HEK293 (cell line): ENCODE measurements at regions not wholly inside any gene's neighbourhood (a gene's known extent, or its start where the extent isn't known, plus 50 kb on each side); places are given as distances from the start of the nearest gene placed in this dataset.
A peak's percentile ranks its signal among the peaks of the same experiment; 100 is the strongest.

Experiments
- ZNF292 ChIP-seq: fragments of 450-650 bp; formaldehyde crosslinking; IDR thresholded peaks from 2 replicates; pipeline ENCODE4 v1.5.1; 2016; ENCODE audit warnings: low read depth, missing biosample characterization, missing genetic modification characterization, borderline replicate concordance
- TF ChIP-seq, protein P1 (sequence below): fragments of 450-650 bp; formaldehyde crosslinking; IDR thresholded peaks from 2 replicates; pipeline ENCODE4 v1.5.1; 2016; ENCODE audit warnings: missing biosample characterization, missing genetic modification characterization
- TF ChIP-seq, protein P2 (sequence below): fragments of 450-650 bp; formaldehyde crosslinking; IDR thresholded peaks from 2 replicates; pipeline ENCODE4 v1.5.1; 2016; ENCODE audit warnings: missing biosample characterization, missing genetic modification characterization
- TF ChIP-seq, protein P3 (sequence below): fragments of 450-650 bp; formaldehyde crosslinking; conservative IDR thresholded peaks from 2 replicates; pipeline ENCODE4 v1.5.1; 2016; ENCODE audit warnings: low read depth, missing biosample characterization, missing genetic modification characterization

DNA sequence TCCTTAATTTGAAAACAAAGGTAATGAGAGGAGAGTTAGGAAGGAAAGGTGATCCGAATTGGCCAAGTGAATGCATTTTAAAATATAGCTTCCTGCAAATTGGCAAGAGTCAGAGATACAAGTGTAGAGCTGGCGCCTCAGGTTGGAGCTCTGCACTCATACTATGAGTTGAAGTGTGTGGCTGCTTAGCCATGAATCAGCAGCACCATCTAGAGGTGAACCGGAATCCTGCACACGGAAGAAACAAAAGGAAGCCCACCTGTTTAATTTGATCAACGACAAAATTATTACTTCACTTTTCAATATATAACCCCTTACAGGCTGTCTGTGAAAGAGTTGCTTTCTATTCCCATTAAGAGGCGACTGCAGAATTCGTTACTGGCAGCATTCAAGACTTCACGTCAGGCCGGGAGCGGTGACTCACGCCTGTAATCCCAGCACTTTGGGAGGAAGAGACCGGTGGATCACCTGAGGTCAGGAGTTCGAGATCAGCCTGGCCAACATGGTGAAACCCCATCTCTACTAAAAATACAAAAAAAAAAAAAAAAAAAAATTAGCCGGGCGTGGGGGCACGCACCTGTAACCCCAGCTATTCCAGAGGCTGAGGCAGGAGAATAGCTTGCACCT is 1253.7 kb upstream of the CDH8 start:
- TF ChIP-seq, protein P1, sequence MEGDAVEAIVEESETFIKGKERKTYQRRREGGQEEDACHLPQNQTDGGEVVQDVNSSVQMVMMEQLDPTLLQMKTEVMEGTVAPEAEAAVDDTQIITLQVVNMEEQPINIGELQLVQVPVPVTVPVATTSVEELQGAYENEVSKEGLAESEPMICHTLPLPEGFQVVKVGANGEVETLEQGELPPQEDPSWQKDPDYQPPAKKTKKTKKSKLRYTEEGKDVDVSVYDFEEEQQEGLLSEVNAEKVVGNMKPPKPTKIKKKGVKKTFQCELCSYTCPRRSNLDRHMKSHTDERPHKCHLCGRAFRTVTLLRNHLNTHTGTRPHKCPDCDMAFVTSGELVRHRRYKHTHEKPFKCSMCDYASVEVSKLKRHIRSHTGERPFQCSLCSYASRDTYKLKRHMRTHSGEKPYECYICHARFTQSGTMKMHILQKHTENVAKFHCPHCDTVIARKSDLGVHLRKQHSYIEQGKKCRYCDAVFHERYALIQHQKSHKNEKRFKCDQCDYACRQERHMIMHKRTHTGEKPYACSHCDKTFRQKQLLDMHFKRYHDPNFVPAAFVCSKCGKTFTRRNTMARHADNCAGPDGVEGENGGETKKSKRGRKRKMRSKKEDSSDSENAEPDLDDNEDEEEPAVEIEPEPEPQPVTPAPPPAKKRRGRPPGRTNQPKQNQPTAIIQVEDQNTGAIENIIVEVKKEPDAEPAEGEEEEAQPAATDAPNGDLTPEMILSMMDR (tag by site-specific recombination), result 0 out of 2 replicates have a peak, but pooled peaks have one; percentile 31
- no peak for TF ChIP-seq ZNF292 (tag by site-specific recombination)
- TF ChIP-seq, protein P2, sequence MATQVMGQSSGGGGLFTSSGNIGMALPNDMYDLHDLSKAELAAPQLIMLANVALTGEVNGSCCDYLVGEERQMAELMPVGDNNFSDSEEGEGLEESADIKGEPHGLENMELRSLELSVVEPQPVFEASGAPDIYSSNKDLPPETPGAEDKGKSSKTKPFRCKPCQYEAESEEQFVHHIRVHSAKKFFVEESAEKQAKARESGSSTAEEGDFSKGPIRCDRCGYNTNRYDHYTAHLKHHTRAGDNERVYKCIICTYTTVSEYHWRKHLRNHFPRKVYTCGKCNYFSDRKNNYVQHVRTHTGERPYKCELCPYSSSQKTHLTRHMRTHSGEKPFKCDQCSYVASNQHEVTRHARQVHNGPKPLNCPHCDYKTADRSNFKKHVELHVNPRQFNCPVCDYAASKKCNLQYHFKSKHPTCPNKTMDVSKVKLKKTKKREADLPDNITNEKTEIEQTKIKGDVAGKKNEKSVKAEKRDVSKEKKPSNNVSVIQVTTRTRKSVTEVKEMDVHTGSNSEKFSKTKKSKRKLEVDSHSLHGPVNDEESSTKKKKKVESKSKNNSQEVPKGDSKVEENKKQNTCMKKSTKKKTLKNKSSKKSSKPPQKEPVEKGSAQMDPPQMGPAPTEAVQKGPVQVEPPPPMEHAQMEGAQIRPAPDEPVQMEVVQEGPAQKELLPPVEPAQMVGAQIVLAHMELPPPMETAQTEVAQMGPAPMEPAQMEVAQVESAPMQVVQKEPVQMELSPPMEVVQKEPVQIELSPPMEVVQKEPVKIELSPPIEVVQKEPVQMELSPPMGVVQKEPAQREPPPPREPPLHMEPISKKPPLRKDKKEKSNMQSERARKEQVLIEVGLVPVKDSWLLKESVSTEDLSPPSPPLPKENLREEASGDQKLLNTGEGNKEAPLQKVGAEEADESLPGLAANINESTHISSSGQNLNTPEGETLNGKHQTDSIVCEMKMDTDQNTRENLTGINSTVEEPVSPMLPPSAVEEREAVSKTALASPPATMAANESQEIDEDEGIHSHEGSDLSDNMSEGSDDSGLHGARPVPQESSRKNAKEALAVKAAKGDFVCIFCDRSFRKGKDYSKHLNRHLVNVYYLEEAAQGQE (tag by site-specific recombination), result no peak
- TF ChIP-seq, protein P3, sequence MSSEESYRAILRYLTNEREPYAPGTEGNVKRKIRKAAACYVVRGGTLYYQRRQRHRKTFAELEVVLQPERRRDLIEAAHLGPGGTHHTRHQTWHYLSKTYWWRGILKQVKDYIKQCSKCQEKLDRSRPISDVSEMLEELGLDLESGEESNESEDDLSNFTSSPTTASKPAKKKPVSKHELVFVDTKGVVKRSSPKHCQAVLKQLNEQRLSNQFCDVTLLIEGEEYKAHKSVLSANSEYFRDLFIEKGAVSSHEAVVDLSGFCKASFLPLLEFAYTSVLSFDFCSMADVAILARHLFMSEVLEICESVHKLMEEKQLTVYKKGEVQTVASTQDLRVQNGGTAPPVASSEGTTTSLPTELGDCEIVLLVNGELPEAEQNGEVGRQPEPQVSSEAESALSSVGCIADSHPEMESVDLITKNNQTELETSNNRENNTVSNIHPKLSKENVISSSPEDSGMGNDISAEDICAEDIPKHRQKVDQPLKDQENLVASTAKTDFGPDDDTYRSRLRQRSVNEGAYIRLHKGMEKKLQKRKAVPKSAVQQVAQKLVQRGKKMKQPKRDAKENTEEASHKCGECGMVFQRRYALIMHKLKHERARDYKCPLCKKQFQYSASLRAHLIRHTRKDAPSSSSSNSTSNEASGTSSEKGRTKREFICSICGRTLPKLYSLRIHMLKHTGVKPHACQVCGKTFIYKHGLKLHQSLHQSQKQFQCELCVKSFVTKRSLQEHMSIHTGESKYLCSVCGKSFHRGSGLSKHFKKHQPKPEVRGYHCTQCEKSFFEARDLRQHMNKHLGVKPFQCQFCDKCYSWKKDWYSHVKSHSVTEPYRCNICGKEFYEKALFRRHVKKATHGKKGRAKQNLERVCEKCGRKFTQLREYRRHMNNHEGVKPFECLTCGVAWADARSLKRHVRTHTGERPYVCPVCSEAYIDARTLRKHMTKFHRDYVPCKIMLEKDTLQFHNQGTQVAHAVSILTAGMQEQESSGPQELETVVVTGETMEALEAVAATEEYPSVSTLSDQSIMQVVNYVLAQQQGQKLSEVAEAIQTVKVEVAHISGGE (tag by site-specific recombination), result no peak
